ENCODE measurements at regions not wholly inside any gene's neighbourhood (a gene's known extent, or its start where the extent isn't known, plus 50 kb on each side); places are given as distances from the start of the nearest gene placed in this dataset.

GRCh38 chr2:59540864-59541263 is 1012.6 kb downstream of the BCL11A start:
- no peak overlapping the region for H3K4me3 ChIP-seq (ENCODE audit: low read length)
- TF ChIP-seq, protein P1, sequence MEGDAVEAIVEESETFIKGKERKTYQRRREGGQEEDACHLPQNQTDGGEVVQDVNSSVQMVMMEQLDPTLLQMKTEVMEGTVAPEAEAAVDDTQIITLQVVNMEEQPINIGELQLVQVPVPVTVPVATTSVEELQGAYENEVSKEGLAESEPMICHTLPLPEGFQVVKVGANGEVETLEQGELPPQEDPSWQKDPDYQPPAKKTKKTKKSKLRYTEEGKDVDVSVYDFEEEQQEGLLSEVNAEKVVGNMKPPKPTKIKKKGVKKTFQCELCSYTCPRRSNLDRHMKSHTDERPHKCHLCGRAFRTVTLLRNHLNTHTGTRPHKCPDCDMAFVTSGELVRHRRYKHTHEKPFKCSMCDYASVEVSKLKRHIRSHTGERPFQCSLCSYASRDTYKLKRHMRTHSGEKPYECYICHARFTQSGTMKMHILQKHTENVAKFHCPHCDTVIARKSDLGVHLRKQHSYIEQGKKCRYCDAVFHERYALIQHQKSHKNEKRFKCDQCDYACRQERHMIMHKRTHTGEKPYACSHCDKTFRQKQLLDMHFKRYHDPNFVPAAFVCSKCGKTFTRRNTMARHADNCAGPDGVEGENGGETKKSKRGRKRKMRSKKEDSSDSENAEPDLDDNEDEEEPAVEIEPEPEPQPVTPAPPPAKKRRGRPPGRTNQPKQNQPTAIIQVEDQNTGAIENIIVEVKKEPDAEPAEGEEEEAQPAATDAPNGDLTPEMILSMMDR (conservative IDR thresholded peaks at IDR 0.05; ENCODE audit: low read length) = no peak
- DNase-seq (ENCODE audit: low read depth) = no peak

- no peak for DNase-seq (ENCODE audit: low read depth)
- TF ChIP-seq, protein P1 (conservative IDR thresholded peaks at IDR 0.05; ENCODE audit: low read length) = no peak
- H3K4me3 ChIP-seq (ENCODE audit: low read length) = no peak overlapping the region
These were observed 1015.0 kb downstream of the BCL11A start for GRCh38 chr2:59538398-59538911.

DNA sequence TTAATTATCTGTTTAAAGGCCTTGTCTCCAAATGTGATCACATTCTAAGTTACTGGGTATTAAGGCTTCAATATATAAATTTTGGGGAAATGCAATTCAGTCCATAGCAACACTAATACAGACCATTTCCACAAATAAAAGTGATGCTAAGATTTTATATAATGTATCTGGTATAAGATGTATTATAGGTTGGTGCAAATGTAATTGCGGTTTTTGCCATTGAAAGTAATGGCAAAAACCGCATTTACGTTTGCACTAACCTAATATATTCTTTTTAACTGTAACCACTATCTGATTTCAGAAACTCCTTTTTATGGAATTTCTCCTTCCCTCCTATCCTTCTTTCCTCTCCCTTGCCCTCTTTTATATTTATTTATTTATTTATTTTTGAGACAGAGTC is 1020.6 kb downstream of the BCL11A start:
- TF ChIP-seq, protein P1 (conservative IDR thresholded peaks at IDR 0.05; ENCODE audit: low read length) = no peak
- DNase-seq (ENCODE audit: low read depth) = no peak
- H3K4me3 ChIP-seq (ENCODE audit: low read length) = no peak overlapping the region

DNA sequence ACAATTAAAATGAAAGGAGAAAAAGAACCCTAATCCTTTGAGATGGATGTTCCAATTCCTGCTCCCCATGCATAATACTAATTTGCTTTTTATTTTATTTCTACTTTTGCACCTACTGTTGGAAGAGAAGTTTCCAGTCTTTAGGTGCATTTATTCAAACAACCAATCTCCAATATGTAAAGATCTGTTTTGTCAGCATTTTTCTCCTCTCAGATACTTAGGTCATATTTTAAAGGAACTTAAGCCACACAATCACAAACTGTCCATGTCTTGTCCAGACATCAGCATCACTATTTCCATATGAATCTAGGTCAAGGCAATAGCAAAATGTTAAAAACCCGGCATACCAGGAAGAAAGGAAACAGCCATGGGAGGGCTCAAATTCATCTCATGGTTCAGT is 1023.2 kb downstream of the BCL11A start:
- H3K4me3 ChIP-seq (ENCODE audit: low read length) = no peak overlapping the region
- TF ChIP-seq, protein P1 (conservative IDR thresholded peaks at IDR 0.05; ENCODE audit: low read length) = no peak
- no peak for DNase-seq (ENCODE audit: low read depth)

DNA sequence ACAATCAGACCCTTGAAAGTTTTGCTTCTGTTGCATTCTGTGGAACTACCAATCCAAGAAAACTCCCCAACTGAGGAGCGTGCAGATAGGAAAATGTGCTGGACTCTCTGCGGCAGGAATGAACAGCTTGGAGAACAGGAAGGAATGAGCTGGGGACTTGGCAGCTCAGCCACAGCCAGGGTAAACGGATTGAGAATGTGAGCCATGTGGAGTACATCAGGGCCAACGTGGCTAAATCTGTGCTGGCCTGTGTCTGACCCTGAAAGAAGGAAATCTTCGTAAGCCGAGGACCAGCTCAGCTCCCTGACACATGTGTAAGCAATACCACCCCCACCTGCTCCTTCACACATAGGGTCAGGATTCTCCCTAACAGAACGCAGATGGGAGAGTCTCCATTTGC is 1023.7 kb downstream of the BCL11A start:
- DNase-seq (ENCODE audit: low read depth) = no peak
- TF ChIP-seq, protein P1 (conservative IDR thresholded peaks at IDR 0.05; ENCODE audit: low read length) = no peak
- no peak overlapping the region for H3K4me3 ChIP-seq (ENCODE audit: low read length)

GRCh38 chr2:59528525-59528924 is 1024.9 kb downstream of the BCL11A start:
- DNase-seq (ENCODE audit: low read depth) = no peak
- no peak overlapping the region for H3K4me3 ChIP-seq (ENCODE audit: low read length)
- TF ChIP-seq, protein P1 (conservative IDR thresholded peaks at IDR 0.05; ENCODE audit: low read length) = no peak

DNA sequence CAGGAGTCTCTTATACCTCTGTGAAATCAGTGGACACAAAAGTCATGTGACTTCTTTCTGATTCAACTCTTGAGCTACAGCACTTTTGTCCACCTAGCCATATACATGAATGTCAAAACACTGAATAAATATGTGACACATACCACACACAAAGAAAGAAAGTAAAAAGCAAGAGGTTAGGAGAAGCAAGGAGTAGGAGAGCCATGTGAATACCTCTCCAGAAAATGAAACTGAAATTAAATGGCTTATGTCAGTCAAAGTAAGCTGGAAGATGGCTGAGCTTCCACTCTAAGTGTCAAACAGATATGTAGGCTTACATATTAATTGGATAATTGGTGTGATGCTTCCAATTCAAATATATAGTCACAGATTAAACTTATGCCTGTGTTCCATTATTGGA is 1050.5 kb downstream of the BCL11A start:
- DNase-seq (ENCODE audit: low read depth) = no peak
- no peak overlapping the region for H3K4me3 ChIP-seq (ENCODE audit: low read length)
- TF ChIP-seq, protein P1 (conservative IDR thresholded peaks at IDR 0.05; ENCODE audit: low read length) = no peak
